ENCODE measurements at regions not wholly inside any gene's neighbourhood (a gene's known extent, or its start where the extent isn't known, plus 50 kb on each side); places are given as distances from the start of the nearest gene placed in this dataset.

DNA sequence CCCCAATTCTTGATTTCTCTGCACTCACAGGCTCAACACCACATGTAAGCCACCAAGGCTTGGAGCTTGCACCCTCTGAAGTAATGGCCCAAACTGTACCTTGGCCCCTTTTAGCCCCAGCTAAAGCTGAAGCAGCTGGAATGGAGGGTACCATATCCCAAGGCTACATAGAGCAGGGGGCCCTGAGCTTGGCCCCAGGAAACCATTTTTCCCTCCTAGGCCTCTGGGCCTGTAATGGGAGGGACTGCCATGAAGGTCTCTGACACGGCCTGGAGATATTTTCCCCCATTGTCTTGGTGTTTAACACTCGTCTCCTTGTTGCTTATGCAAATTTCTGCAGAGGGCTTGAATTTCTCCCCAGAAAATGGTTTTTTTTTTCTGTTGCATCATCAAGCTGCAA lies 69.7 kb downstream of the SKA1 start:
- no peak for DNase-seq

DNA sequence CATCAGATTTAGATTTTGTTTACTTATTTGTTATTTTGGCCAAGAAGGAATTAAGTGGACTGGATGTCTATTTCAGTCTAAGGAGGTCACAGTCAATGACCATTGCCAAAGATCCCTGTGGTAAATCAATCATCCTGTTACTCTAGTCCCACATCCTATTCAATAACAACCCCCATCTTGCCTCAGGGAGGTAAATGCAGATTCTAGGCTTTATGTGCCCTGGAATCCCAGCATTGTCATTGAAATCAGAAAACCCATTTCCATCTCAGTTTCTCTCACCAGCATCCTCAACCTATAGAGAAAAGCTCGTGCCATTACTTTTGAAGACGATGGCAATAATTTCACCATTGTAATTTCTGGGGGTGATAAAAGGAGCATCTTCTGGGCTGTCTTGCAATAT lies 71.8 kb downstream of the SKA1 start:
- DNase-seq = no peak

DNA sequence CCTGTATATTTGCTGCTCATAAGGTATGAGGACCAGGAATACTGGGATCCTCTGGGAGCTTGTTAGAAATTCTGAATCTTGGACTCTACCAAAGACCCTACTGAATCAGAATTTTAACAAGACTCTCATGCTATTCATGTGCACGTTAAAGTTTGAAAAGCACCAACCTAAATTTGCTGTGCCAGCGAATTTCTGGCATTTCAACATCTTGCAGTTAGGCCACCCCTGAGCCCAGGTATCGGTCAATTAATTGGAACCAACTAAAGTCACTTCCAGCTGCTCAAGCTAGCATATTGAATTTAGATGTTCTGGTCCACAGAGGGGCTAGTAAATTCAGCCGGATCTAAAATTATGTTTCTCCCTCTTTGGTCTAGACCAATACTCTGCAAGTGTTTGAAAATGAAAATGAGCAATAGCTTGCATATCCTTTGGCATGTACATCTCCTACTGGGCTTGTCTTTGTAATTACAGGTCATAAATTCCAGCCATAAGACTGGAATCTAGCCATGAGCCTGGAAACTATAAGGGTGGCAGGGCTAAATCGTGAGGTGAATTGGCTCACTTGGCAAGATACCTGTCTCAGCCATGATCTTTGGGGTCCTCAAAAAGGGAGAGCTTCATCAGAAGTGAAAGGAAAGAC lies 72.4 kb downstream of the SKA1 start:
- no peak for DNase-seq

DNA sequence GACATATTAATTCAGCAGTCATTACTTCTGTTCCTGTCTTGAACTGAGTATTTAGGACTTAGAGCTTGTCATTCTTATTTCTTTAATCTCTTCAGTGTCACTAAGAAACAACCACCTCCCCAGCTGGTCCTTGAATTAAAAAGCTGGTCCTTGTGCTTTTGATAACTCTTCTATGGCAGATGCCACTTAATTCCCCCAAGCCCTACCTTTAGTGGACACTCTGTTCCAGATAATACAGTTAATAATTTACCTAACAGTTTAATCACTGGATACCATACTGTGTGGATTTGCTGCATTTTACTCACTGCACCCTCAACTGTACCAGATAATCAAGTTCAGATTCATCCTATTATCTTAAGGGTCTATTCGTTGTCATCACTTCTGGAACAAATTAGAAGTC lies 73.1 kb downstream of the SKA1 start:
- no peak for DNase-seq

DNA sequence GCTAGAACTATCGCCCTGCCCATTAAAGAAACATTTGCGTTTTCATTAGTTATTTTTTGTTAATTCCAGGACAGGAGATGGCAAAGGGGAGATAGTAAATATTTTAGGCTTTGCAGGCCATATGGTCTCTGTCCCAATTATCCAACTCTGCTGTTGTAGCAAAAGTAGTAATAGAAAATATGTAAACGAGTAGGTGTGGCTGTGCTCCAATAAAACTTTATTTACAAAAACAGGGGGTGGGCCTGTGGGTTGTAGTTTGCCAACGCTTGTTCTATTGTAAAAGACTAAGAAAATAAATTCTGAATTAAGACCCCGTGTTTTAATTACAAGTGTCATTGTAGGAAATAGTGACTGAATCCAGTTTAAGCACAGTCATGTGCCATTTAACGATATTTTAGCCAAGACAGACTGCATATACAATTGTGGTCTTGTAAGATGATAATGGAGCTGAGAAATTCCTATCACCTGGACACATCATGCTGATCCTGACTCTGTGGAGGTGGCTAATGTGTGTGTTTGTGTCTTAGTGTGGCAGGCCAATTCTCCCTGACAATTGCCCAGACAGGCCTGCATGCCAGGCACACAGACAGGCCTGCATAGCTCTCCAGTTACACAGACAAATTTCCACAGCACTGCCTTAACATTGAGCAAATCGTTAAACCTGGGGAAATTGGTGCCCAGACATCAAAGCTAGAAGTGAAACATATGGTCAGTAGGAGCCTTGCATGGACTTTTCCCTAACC lies 76.4 kb downstream of the SKA1 start:
- no peak for DNase-seq

DNA sequence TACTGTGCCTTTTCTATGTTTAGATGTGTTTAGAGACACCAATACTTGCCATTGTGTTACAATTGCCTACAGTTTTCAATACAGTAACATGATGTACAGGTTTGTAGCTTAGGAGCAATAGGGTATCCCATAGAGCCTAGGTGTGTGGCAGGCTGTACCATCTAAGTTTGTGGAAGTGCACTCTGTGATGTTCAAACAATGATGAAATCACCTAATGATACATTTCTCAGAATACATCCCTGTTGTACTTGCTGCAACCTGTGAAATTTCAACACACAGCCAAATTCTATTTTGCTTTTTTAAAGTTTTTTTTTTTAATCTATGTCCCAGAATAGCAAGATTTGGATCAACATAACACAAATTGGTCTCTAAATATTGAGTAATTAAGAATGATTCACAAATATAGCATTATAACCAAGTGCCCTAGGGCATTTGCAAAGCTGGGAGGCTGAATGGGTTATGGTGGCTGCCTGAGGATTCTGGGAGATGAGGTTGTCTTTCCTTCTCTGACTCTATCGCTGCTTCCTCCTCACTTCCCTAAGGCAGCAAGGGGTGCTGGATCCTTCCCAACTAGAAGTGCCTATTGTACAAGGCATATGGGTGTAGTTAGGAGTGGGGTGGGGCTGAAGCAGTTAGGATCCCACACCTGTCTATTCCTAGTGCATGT lies 78.3 kb downstream of the SKA1 start:
- DNase-seq = no peak

DNA sequence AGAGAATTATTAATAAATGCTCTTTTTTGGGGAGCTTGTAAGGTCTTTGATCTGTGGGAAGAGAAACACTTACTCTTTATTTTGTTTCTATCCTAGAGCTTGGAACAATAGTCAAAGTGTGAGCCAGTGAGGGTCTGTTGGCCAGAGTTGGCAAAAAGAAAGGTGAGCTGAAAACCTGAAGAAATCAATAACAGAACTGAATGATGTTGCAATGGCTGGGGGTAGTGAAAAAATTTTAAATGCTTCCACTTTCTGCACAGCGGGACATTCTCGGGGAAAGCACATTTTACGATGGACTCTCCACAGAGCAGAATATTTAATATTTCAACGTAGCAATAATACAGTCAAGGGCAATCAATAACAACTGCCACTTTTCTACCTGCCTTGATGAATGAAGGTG lies 78.9 kb downstream of the SKA1 start:
- DNase-seq = no peak

DNA sequence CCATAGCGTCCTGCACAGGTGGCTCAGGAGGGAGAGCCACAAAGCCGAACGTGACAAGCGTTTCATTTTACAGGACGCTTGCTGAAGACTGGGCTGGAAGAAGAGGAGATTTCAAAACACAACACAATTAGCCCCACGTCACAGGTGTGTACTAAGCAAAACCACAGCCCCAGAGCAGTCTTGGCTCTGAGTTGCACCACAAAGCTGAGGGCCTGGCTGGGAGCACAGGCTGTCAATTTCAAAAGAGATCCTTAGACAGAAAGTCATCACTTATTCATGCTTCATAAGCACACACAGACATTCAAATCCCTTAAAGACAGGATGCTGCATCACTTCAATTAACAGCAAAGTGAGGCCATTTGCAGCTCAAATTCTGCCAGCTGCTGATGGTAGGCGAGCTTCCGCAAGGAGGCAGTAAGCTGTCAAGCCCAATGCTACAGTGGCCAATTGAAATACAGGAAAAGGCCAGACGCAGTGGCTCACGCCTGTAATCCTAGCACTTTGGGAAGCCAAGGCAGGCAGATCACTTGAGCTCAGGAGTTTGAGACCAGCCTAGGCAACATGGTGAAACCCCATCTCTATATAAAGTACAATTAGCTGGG lies 79.6 kb downstream of the SKA1 start:
- DNase-seq = no peak

DNA sequence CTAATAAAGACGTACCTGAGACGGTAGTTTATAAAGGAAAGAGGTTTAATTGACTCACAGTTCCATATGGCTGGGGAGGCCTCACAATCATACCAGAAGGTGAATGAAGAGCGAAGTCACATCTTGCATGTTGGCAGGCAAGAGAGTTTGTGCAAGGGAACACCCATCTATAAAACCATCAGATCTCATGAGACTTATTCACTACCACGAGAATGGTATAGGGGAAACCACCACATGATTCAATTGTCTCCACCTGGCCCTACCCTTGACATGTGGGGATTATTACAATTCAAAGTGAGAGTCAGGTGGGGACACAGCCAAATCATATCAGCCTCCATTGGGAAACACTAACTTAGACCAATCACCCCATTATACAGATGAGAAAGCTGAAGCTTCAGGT lies 81.4 kb downstream of the SKA1 start:
- no peak for DNase-seq

DNA sequence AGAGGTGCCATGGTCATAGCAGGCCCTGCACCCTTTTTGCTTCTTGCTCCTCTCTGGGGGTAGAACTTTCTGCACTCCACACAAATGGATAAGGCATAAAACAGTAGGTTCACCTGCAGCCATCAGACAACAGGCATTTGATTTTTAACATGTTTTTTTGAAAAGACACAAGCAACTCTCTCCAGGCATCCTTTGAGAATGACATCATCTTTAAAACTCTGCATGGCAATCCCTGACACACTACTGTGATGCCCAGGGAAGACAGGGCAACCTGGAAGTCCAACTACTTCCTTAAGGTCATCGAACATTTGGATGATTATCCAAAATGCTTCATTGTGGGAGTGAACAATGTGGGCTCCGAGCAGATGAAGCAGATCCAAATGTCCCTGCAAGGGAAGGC lies 82.8 kb downstream of the SKA1 start:
- no peak for DNase-seq

DNA sequence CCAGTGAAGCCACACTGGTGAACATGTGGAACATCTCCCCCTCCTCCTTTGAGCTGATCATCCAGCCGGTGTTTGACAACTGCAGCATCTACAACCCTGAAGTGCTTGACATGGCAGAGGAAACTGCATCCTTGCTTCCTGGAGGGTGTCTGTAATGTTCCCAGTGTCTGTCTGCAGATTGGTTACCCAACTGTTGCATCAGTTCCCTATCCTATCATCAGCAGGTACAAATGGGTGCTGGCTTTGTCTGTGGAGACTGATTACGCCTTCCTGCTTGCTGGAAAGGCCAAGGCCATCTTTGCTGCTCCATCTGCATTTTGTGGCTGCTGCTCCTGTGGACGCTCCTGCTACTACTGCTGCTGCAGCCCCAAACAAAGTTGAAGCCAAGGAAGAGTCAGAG lies 83.5 kb downstream of the SKA1 start:
- no peak for DNase-seq

DNA sequence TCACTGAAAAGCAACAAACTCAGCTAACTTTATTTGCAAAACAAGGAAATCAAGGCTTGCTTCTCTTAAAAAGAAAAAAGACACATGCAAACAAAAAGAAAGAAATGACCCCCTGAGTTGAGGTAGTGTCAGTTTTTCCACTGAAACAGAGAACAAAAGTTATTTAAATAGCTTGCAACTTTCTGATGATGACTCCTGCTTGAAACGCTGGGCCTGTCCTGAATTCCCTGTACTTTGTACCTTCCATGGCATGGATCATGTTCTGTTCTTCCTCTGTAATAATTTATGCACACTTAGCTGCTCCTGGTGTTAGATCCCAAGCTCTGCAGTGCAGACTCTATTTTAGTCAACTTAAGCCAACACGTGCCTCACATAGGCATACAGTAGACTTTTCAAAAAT lies 84.0 kb downstream of the SKA1 start:
- DNase-seq = no peak

DNA sequence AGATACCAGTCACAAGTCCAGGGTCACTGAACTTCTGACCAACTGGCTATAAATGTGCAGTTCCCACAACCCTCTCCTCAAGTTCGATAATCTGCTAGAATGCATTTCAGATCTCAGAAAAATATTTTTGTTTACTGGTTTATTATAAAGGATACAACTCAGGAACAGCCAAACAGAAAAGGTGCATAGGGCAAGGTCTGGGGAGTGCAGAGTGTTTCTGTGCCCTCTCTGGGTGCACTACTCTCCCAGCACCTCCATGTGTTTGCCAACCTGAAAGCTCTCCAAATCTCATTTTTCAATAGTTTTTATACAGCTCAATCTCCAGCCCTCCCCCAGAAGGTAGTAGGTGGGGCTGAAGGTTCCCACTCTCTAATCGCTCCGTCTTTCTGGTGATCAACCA lies 85.2 kb downstream of the SKA1 start:
- no peak for DNase-seq

DNA sequence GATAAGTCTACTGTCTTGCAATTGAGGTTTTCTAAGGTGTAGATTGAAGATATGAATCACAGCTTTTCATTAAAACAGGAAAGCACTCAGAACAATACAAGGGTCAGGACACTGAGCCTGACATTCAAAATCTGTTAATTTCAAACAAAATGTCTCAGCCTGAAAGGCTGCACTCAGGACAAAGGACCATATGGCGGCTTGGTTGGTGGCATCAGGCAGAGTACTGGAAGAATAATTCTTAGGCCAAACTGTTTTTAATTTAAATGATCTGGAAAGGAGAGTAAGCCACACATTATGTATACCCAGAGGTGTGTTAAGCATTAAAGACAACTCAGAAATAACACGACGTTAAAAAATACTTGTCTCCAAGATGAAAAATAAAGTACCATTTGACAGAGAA lies 85.9 kb downstream of the SKA1 start:
- DNase-seq = no peak

DNA sequence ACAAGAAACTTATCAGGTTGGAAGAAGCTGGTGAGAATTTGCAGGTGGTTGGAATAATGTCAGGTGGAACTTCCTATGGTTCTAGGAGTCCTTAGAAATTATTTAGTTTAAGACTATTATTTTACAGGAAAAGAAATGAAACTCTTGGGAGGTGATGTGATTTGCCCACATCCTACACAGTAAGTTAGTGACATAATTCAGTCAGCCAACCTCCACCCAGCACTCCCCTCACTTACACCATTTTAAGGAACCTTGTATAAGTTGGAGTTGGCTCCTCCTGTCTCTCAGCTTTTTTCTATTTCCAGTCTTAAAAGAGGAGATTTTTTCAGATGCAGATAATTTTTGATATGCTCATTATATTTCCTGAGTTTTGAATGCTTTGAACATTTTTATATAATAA lies 86.4 kb downstream of the SKA1 start:
- no peak for DNase-seq

DNA sequence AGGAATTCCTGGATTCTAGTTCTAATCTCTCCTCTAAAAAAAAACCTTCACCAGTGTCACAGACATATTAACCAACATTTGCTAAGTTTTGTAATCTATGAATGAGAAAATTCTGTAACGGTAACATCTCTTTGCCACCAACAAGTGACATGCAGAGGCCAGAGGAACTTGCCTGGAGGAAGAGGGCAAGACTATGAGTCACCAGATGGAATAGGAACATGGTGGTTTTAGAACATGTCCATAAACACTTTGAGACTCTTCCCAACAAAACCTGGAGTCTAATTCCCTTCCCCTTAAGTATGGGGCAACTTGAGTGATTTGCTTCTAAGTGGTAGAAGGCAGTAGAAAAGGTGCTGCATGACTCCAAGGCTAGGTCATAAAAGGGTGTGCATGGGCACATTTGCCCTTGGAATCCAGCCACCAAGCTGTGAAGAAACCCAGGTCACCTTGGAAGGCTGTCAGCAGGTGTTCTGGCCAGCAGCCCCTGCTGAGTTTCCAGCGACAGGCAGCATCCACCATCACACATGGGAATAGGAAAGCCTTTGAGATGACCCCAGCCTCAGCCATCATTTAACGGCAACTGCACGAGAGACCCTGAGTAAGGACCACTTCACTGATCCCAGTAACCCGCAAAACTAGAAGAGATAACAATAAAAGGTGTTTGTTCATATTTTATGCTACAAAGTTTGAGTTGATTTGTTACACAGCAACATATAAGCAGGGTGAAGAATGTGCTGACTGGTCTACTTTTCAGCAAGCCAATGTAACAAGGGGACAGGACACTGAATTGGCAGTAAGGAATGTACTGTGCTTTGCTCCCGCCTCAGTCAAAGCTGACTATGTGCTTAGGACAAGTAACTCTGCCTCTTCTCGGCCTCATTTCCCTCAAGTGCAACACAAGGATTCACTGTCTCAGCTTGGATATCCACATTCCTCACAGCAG lies 90.6 kb downstream of the SKA1 start:
- DNase-seq = no peak

DNA sequence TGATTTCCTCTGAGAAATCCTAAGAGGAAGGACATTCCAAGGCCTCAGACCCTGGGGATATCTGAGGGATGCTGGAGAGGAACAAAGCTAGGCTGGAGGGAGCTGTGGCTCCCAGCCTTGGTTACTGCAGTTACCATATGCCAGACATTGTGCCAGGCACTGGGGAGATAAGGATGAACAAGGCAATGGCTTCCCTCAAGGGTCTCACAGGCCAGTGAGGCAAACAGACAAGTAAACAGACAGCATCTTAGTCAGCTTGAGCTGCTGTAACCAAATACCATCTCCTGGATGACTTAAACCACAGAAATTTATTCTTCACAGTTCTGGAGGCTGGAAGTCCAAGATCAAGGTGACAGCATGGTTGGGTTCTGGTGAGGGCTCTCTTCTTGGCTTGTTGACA lies 91.8 kb downstream of the SKA1 start:
- DNase-seq = no peak

DNA sequence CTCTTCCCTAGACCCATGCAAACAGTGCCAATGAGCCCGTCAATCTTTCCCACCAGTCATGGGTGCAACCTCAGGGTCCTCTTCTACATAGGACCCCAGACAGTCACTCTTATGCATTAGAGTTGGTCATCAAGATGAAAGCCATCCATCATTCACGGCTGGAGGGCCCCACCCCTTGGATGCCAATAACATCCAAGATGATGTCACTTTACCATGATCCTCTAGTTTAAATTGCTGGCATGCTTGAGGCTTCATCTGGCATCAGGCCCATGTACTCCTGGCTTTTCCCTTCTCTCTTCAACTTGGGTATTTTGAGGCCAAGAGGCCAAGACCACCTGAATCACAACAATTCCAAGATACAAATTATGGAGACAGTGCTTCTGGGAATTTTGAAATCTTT lies 91.1 kb upstream of the MAPK4 start:
- DNase-seq = no peak

DNA sequence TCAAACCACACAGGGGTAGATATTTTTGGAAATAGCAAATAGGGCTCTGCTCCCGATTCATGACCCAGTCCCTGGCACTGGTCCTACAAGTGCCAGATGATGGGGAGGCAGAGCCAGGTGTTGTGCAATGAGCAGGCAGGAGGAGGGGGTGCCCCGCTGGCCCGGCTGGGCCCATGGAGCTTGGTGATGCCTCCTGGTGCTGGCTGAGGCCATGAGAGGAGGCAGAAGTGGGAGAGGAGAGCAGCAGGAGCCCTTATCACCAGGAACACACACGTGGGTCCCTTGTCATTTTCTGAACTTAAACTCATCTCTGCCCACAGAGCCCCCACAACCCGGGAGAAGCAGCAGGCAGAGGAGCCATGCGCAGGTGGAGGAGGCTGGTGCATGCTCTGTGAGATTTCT lies 90.5 kb upstream of the MAPK4 start:
- no peak for DNase-seq

DNA sequence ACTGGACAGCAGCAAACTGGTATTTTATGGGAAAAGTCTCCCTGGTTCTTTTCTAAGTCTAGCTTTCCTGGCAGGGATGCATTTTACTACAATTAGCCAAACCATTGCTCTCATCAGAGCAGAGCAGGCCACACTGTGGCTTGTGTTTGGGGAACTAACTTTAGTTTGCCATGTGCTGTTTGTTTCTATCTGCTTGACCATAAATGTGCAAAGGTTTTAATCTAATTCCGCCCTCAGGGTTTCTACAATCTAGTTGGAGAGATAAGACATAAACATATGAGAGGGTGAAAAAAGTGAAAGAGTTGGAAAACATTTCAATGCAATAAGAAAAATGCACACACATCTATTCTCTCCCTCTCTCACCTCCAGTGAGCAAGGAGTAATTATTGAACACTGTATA lies 86.9 kb upstream of the MAPK4 start:
- peak; percentile 27 for DNase-seq

DNA sequence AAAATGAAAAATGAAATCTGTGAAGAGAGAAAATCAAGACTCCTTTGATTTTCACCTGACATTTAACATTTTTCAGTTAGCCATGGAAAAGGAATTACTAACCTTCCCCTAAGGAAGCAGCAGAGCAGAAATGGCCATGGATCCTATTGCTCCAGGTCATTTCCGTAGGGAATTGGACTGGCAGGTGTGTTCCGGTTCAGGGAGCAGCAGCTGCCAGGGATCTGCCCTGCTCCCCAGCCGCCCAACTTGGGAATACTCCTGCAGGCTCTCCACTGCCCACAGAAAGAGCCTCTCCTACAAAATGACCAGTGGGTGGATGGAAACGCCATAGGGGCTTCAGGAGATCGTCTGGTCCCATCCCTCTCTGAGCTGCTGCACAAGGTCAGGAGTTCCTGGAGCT lies 86.0 kb upstream of the MAPK4 start:
- no peak for DNase-seq

DNA sequence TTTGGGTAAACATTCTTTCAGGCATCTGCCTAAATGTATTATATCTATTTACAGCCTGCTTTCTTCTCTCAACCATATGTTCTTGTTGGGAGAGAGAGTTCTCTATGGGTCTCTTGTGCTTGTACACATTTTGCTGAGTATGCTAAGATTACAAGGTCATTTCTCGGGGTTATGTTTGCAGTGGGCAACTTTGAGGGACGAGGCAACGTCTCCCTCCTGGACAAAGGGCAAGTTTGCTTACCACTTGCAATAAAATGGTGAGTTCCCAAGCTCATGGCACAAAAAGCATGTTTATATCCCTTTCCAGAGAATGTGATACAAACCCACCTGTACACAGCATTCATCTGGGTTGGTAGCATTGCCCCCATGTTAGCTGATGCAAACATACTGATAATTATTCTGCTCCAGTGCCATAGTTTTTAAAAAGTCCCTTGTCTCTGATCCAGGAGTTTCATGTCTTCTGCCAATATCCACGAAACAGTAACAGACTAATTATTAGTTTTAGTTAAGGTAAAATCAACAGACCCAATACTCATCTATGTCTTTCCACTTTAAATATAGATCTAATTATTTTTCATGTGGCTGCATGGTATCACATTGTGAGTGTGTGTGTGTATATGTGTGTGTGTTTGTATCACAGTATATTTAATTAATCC lies 84.2 kb upstream of the MAPK4 start:
- DNase-seq = no peak

Measured in hematopoietic multipotent progenitor cell treated with erythropoietin and hydrocortisone succinate and interleukin-3 and kit ligand, for 8 days (in vitro differentiated cells).